ENCODE measurements at regions not wholly inside any gene's neighbourhood (a gene's known extent, or its start where the extent isn't known, plus 50 kb on each side); places are given as distances from the start of the nearest gene placed in this dataset.

GRCh38 chr18:24735624-24736231 is 275.3 kb downstream of the HRH4 start:
- TF ChIP-seq CREB1 (IDR thresholded peaks at IDR 0.05), result no peak
- no peak for TF ChIP-seq RBBP5 (IDR thresholded peaks at IDR 0.05; ENCODE audit: borderline replicate concordance, low read depth, low read length)
- no peak for TF ChIP-seq POLR2AphosphoS5 (IDR thresholded peaks at IDR 0.05; ENCODE audit: low read depth, low read length)
- no peak for TF ChIP-seq CTCF (IDR thresholded peaks at IDR 0.05; ENCODE audit: control extremely low read depth in 1 of 3, insufficient read depth in 1 of 3, low read depth in 1 of 3, low read length in 3 of 3)
- no peak for TF ChIP-seq MAX (IDR thresholded peaks at IDR 0.05)
- TF ChIP-seq GTF2F1 (IDR thresholded peaks at IDR 0.05; ENCODE audit: borderline replicate concordance, low read depth, low read length), result no peak
- TF ChIP-seq NANOG (IDR thresholded peaks at IDR 0.05; ENCODE audit: insufficient read depth, low read depth, low read length, poor library complexity, severe bottlenecking), result no peak
- TF ChIP-seq TAF1 (IDR thresholded peaks at IDR 0.05; ENCODE audit: low read depth, low read length), result no peak
- TF ChIP-seq EGR1 (IDR thresholded peaks at IDR 0.05; ENCODE audit: borderline replicate concordance, low read depth, low read length), result no peak
- TF ChIP-seq TEAD4 (IDR thresholded peaks at IDR 0.05; ENCODE audit: low read depth, low read length), result no peak
- no peak for TF ChIP-seq TAF7 (optimal IDR thresholded peaks at IDR 0.05; ENCODE audit: borderline replicate concordance, low read depth, low read length)
- no peak for TF ChIP-seq EP300 (IDR thresholded peaks at IDR 0.05; ENCODE audit: borderline replicate concordance in 1 of 2, low read depth in 2 of 2, low read length in 2 of 2)
